DOHH2 (cell line): ENCODE measurements at regions not wholly inside any gene's neighbourhood (a gene's known extent, or its start where the extent isn't known, plus 50 kb on each side); places are given as distances from the start of the nearest gene placed in this dataset.

ENCODE experiments used
- H3F3A ChIP-seq: fragments of 200-600 bp; sonication (generic), shearing (Covaris generic); 2 replicates; pipeline ENCODE4 v1.6.0; 2016; ENCODE audit warnings: antibody characterized with exemption, mild to moderate bottlenecking; ENCODE audit not compliant: control insufficient read depth, insufficient read depth
- H3K27ac ChIP-seq: fragments of 200-600 bp; sonication (generic); 2 replicates; pipeline ENCODE4 v1.5.1; 2014; ENCODE audit warnings: low read depth, mild to moderate bottlenecking, low read length, moderate library complexity
- H3K27me3 ChIP-seq: fragments of 200-600 bp; sonication (generic); 2 replicates; pipeline ENCODE4 v1.6.1; 2014; ENCODE audit warnings: mild to moderate bottlenecking, low read length, mixed read lengths; ENCODE audit not compliant: control insufficient read depth
- H3K36me3 ChIP-seq: fragments of 200-600 bp; sonication (generic); 2 replicates; pipeline ENCODE4 v1.6.1; 2014; ENCODE audit warnings: mild to moderate bottlenecking, low read length, moderate library complexity, mixed read lengths; ENCODE audit not compliant: control insufficient read depth
- H3K4me1 ChIP-seq: fragments of 200-600 bp; sonication (generic); 2 replicates; pipeline ENCODE4 v1.6.1; 2014; ENCODE audit warnings: mild to moderate bottlenecking, low read length, mixed read lengths; ENCODE audit not compliant: control insufficient read depth
- H3K4me2 ChIP-seq: fragments of 200-600 bp; sonication (generic); 2 replicates; pipeline ENCODE4 v1.6.0; 2014; ENCODE audit warnings: mild to moderate bottlenecking, low read length, moderate library complexity
- H3K4me3 ChIP-seq: fragments of 200-600 bp; sonication (generic); 2 replicates; pipeline ENCODE4 v1.5.1; 2014; ENCODE audit warnings: mild to moderate bottlenecking, low read length, mixed read lengths
- H3K79me2 ChIP-seq: fragments of 200-600 bp; sonication (generic); 2 replicates; pipeline ENCODE4 v1.6.1; 2014; ENCODE audit warnings: mild to moderate bottlenecking, low read length, mixed read lengths; ENCODE audit not compliant: control insufficient read depth
- H3K9me2 ChIP-seq: fragments of 200-600 bp; sonication (generic); replicated peaks from 2 replicates; pipeline ENCODE4 v1.6.1; 2014; ENCODE audit warnings: mild to moderate bottlenecking, low read length, mixed read lengths; ENCODE audit not compliant: control insufficient read depth
- H3K9me3 ChIP-seq: fragments of 200-600 bp; sonication (generic); 2 replicates; pipeline ENCODE4 v1.6.1; 2014; ENCODE audit warnings: antibody characterized with exemption, low read length, mixed read lengths; ENCODE audit not compliant: control insufficient read depth, insufficient read depth
- H4K20me1 ChIP-seq: fragments of 200-600 bp; sonication (generic); 2 replicates; pipeline ENCODE4 v1.6.0; 2014; ENCODE audit warnings: low read depth, mild to moderate bottlenecking, antibody characterized with exemption, low read length, moderate library complexity; ENCODE audit not compliant: control insufficient read depth, insufficient read depth
- EZH2phosphoT487 ChIP-seq: fragments of 200-600 bp; sonication (generic); IDR thresholded peaks from 2 replicates; pipeline ENCODE4 v1.6.1; 2017; ENCODE audit warnings: borderline replicate concordance, mild to moderate bottlenecking, antibody characterized with exemption, low read length, moderate library complexity, mixed read lengths
- TF ChIP-seq, protein P1 (sequence below): fragments of 200-600 bp; sonication (generic); IDR thresholded peaks from one replicate; pipeline ENCODE4 v1.5.1; 2014; ENCODE audit warnings: antibody characterized with exemption, mild to moderate bottlenecking, low read depth, low read length; ENCODE audit not compliant: poor library complexity, severe bottlenecking

DNA sequence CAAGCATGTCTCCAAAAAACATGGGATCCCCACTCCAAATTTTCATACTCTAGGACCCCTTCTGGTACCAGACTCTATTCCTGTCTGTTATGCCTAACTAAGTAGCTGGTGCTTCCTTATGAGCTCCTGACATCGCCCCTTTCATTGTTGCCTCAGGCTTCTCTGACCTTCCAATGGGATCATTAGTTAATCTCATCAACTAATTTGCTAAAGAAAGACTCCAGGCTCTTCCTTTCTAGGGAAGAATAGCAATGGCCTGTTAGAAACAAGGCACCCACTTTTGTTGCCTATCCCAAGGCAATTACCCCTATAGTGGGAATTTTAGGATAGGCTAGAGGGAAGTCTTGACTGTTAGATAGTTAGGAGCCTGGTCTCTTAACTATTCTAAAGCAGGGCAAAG is 369.5 kb downstream of the MLLT3 start:
- no peaks in the 10 kb centered on the region for H3K36me3 ChIP-seq
- H3K27me3 ChIP-seq, result no peaks in the 10 kb centered on the region
- H4K20me1 ChIP-seq, result no peaks in the 10 kb centered on the region
- TF ChIP-seq EZH2phosphoT487, result no peak
- TF ChIP-seq, protein P1, sequence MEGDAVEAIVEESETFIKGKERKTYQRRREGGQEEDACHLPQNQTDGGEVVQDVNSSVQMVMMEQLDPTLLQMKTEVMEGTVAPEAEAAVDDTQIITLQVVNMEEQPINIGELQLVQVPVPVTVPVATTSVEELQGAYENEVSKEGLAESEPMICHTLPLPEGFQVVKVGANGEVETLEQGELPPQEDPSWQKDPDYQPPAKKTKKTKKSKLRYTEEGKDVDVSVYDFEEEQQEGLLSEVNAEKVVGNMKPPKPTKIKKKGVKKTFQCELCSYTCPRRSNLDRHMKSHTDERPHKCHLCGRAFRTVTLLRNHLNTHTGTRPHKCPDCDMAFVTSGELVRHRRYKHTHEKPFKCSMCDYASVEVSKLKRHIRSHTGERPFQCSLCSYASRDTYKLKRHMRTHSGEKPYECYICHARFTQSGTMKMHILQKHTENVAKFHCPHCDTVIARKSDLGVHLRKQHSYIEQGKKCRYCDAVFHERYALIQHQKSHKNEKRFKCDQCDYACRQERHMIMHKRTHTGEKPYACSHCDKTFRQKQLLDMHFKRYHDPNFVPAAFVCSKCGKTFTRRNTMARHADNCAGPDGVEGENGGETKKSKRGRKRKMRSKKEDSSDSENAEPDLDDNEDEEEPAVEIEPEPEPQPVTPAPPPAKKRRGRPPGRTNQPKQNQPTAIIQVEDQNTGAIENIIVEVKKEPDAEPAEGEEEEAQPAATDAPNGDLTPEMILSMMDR, result no peak
- H3K4me1 ChIP-seq, result no peaks in the 10 kb centered on the region
- no peaks in the 10 kb centered on the region for H3K9me3 ChIP-seq
- H3K79me2 ChIP-seq, result no peaks in the 10 kb centered on the region
- no peak overlapping the region for H3K4me2 ChIP-seq
- no peaks in the 10 kb centered on the region for H3K9me2 ChIP-seq
- H3K4me3 ChIP-seq, result no peak overlapping the region
- no peak overlapping the region for H3K27ac ChIP-seq
- H3F3A ChIP-seq, result no peaks in the 10 kb centered on the region

- TF ChIP-seq, protein P1, result no peak
- no peak for TF ChIP-seq EZH2phosphoT487
- Histone ChIP-seq H3K27me3 (no peaks in the 10 kb centered on the region), H3F3A (no peaks in the 10 kb centered on the region), H4K20me1 (no peaks in the 10 kb centered on the region), H3K9me2 (no peaks in the 10 kb centered on the region), H3K36me3 (no peaks in the 10 kb centered on the region), H3K4me2 (no peak overlapping the region), H3K27ac (no peak overlapping the region), H3K9me3 (no peaks in the 10 kb centered on the region), H3K79me2 (no peaks in the 10 kb centered on the region), H3K4me1 (no peaks in the 10 kb centered on the region), H3K4me3 (no peak overlapping the region)
Observed at GRCh38 chr9:20250791-20251190, 371.5 kb downstream of the MLLT3 start.

GRCh38 chr9:20244271-20244670 is 378.0 kb downstream of the MLLT3 start:
- H3K79me2 ChIP-seq, result no peaks in the 10 kb centered on the region
- no peak overlapping the region for H3K4me3 ChIP-seq
- H3K4me2 ChIP-seq, result no peak overlapping the region
- no peaks in the 10 kb centered on the region for H3K9me3 ChIP-seq
- H3K9me2 ChIP-seq, result no peaks in the 10 kb centered on the region
- H3K36me3 ChIP-seq, result no peaks in the 10 kb centered on the region
- peaks cover 6% of the 10 kb centered on the region; the same call in 1 of the 2 replicates for H3K4me1 ChIP-seq
- TF ChIP-seq, protein P1, result no peak
- TF ChIP-seq EZH2phosphoT487, result no peak
- no peaks in the 10 kb centered on the region for H3F3A ChIP-seq
- no peaks in the 10 kb centered on the region for H4K20me1 ChIP-seq
- H3K27me3 ChIP-seq, result no peaks in the 10 kb centered on the region
- H3K27ac ChIP-seq, result no peak overlapping the region

GRCh38 chr9:20243841-20244240 is 378.5 kb downstream of the MLLT3 start:
- H3K36me3 ChIP-seq, result no peaks in the 10 kb centered on the region
- no peaks in the 10 kb centered on the region for H3F3A ChIP-seq
- H3K9me2 ChIP-seq, result no peaks in the 10 kb centered on the region
- TF ChIP-seq, protein P1, result no peak
- no peak for TF ChIP-seq EZH2phosphoT487
- H3K4me1 ChIP-seq, result peaks cover 6% of the 10 kb centered on the region; the same call in 1 of the 2 replicates
- H3K4me3 ChIP-seq, result no peak overlapping the region
- no peaks in the 10 kb centered on the region for H4K20me1 ChIP-seq
- no peaks in the 10 kb centered on the region for H3K9me3 ChIP-seq
- H3K27me3 ChIP-seq, result no peaks in the 10 kb centered on the region
- no peak overlapping the region for H3K27ac ChIP-seq
- no peaks in the 10 kb centered on the region for H3K79me2 ChIP-seq
- H3K4me2 ChIP-seq, result no peak overlapping the region
